ENCODE measurements at regions not wholly inside any gene's neighbourhood (a gene's known extent, or its start where the extent isn't known, plus 50 kb on each side); places are given as distances from the start of the nearest gene placed in this dataset.

GRCh38 chr20:11045412-11046175 lies 371.8 kb upstream of the JAG1 start:
- H3K27me3 ChIP-seq (replicated peaks; ENCODE audit: insufficient read depth, low read length) = no peaks in the 10 kb centered on the region
- no peaks in the 10 kb centered on the region for H3F3A ChIP-seq (ENCODE audit: insufficient read depth, low read length)
- H3K4me2 ChIP-seq (ENCODE audit: low read depth, low read length) = no peak overlapping the region
- no peaks in the 10 kb centered on the region for H3K36me3 ChIP-seq (replicated peaks; ENCODE audit: insufficient read depth, low read length)
- no peak for DNase-seq
- TF ChIP-seq CTCF (IDR thresholded peaks at IDR 0.05; ENCODE audit: low read length) (no peak), EZH2 (optimal IDR thresholded peaks at IDR 0.05; ENCODE audit: low read depth, low read length) (no peak), EZH2phosphoT487 (IDR thresholded peaks at IDR 0.05; ENCODE audit: low read length) (no peak)
- no peaks in the 10 kb centered on the region for H3K9me3 ChIP-seq (replicated peaks; ENCODE audit: insufficient read depth, low read length)
- H4K20me1 ChIP-seq (ENCODE audit: insufficient read depth, low read length) = no peaks in the 10 kb centered on the region
- no peak overlapping the region for H3K4me3 ChIP-seq (ENCODE audit: low read length)
- no peak overlapping the region for H2AFZ ChIP-seq (ENCODE audit: low read length)
- H3K27ac ChIP-seq (ENCODE audit: low read length) = no peak overlapping the region
- H3K9me2 ChIP-seq (replicated peaks; ENCODE audit: insufficient read depth, low read length) = no peaks in the 10 kb centered on the region
- H3K4me1 ChIP-seq (ENCODE audit: low read length) = no peaks in the 10 kb centered on the region
- H3K9ac ChIP-seq (ENCODE audit: low read length) = no peak overlapping the region
- no peaks in the 10 kb centered on the region for H3K79me2 ChIP-seq (ENCODE audit: low read length)

GRCh38 chr20:11047559-11047958 lies 373.8 kb upstream of the JAG1 start:
- no peak overlapping the region for H2AFZ ChIP-seq (ENCODE audit: low read length)
- H3K27ac ChIP-seq (ENCODE audit: low read length) = no peak overlapping the region
- no peaks in the 10 kb centered on the region for H3F3A ChIP-seq (ENCODE audit: insufficient read depth, low read length)
- no peak overlapping the region for H3K9ac ChIP-seq (ENCODE audit: low read length)
- H3K36me3 ChIP-seq (replicated peaks; ENCODE audit: insufficient read depth, low read length) = no peaks in the 10 kb centered on the region
- H3K4me1 ChIP-seq (ENCODE audit: low read length) = no peaks in the 10 kb centered on the region
- H3K4me3 ChIP-seq (ENCODE audit: low read length) = no peak overlapping the region
- no peaks in the 10 kb centered on the region for H3K27me3 ChIP-seq (replicated peaks; ENCODE audit: insufficient read depth, low read length)
- H3K4me2 ChIP-seq (ENCODE audit: low read depth, low read length) = no peak overlapping the region
- H4K20me1 ChIP-seq (ENCODE audit: insufficient read depth, low read length) = no peaks in the 10 kb centered on the region
- H3K79me2 ChIP-seq (ENCODE audit: low read length) = no peaks in the 10 kb centered on the region
- H3K9me3 ChIP-seq (replicated peaks; ENCODE audit: insufficient read depth, low read length) = no peaks in the 10 kb centered on the region
- H3K9me2 ChIP-seq (replicated peaks; ENCODE audit: insufficient read depth, low read length) = no peaks in the 10 kb centered on the region
- no peak for DNase-seq
- TF ChIP-seq CTCF (IDR thresholded peaks at IDR 0.05; ENCODE audit: low read length) (no peak), EZH2 (optimal IDR thresholded peaks at IDR 0.05; ENCODE audit: low read depth, low read length) (no peak), EZH2phosphoT487 (IDR thresholded peaks at IDR 0.05; ENCODE audit: low read length) (no peak)

GRCh38 chr20:11048739-11049138 lies 374.9 kb upstream of the JAG1 start:
- Histone ChIP-seq H3K9ac (ENCODE audit: low read length) (no peak overlapping the region), H3K36me3 (replicated peaks; ENCODE audit: insufficient read depth, low read length) (no peaks in the 10 kb centered on the region), H3K9me3 (replicated peaks; ENCODE audit: insufficient read depth, low read length) (no peaks in the 10 kb centered on the region), H4K20me1 (ENCODE audit: insufficient read depth, low read length) (no peaks in the 10 kb centered on the region), H3K79me2 (ENCODE audit: low read length) (no peaks in the 10 kb centered on the region), H3K27me3 (replicated peaks; ENCODE audit: insufficient read depth, low read length) (no peaks in the 10 kb centered on the region), H3K4me1 (ENCODE audit: low read length) (no peaks in the 10 kb centered on the region), H2AFZ (ENCODE audit: low read length) (no peak overlapping the region), H3K27ac (ENCODE audit: low read length) (no peak overlapping the region), H3K4me2 (ENCODE audit: low read depth, low read length) (no peak overlapping the region), H3F3A (ENCODE audit: insufficient read depth, low read length) (no peaks in the 10 kb centered on the region), H3K9me2 (replicated peaks; ENCODE audit: insufficient read depth, low read length) (no peaks in the 10 kb centered on the region), H3K4me3 (ENCODE audit: low read length) (no peak overlapping the region)
- no peak for DNase-seq
- TF ChIP-seq EZH2phosphoT487 (IDR thresholded peaks at IDR 0.05; ENCODE audit: low read length) = no peak
- no peak for TF ChIP-seq EZH2 (optimal IDR thresholded peaks at IDR 0.05; ENCODE audit: low read depth, low read length)
- no peak for TF ChIP-seq CTCF (IDR thresholded peaks at IDR 0.05; ENCODE audit: low read length)
